ENCODE measurements at regions not wholly inside any gene's neighbourhood (a gene's known extent, or its start where the extent isn't known, plus 50 kb on each side); places are given as distances from the start of the nearest gene placed in this dataset.

GRCh38 chr2:172342078-172342477 lies 85.3 kb upstream of the ITGA6 start:
- Histone ChIP-seq H3K36me3 (ENCODE audit: insufficient read depth, low read length) (no peaks in the 10 kb centered on the region), H3F3A (ENCODE audit: insufficient read depth, low read length) (no peaks in the 10 kb centered on the region), H3K9me2 (ENCODE audit: low read depth, low read length) (no peaks in the 10 kb centered on the region), H3K79me2 (ENCODE audit: insufficient read depth, low read length) (no peaks in the 10 kb centered on the region), H3K4me1 (ENCODE audit: insufficient read depth, low read length, severe bottlenecking) (no peaks in the 10 kb centered on the region), H3K27ac (ENCODE audit: low read depth, low read length, poor library complexity, severe bottlenecking) (no peak overlapping the region), H3K9ac (ENCODE audit: low read length) (no peak overlapping the region), H3K27me3 (ENCODE audit: insufficient read depth, low read length) (peaks cover 3% of the 10 kb centered on the region; the same call in 1 of the 2 replicates), H3K4me2 (ENCODE audit: low read length) (no peak overlapping the region), H2AFZ (ENCODE audit: low read length) (no peak overlapping the region), H4K20me1 (ENCODE audit: insufficient read depth, low read length) (no peaks in the 10 kb centered on the region), H3K9me3 (ENCODE audit: low read length) (no peaks in the 10 kb centered on the region), H3K4me3 (ENCODE audit: low read depth, low read length, poor library complexity, severe bottlenecking) (no peak overlapping the region)
- no peak for TF ChIP-seq EZH2 (IDR thresholded peaks at IDR 0.05; ENCODE audit: borderline replicate concordance, low read length)
- no peak for TF ChIP-seq CTCF (IDR thresholded peaks at IDR 0.05; ENCODE audit: low read length)

GRCh38 chr2:172342611-172343010 lies 84.8 kb upstream of the ITGA6 start:
- Histone ChIP-seq H3K36me3 (ENCODE audit: insufficient read depth, low read length) (no peaks in the 10 kb centered on the region), H4K20me1 (ENCODE audit: insufficient read depth, low read length) (no peaks in the 10 kb centered on the region), H3K4me2 (ENCODE audit: low read length) (no peak overlapping the region), H3F3A (ENCODE audit: insufficient read depth, low read length) (no peaks in the 10 kb centered on the region), H3K27ac (ENCODE audit: low read depth, low read length, poor library complexity, severe bottlenecking) (no peak overlapping the region), H3K9me3 (ENCODE audit: low read length) (no peaks in the 10 kb centered on the region), H3K27me3 (ENCODE audit: insufficient read depth, low read length) (peaks cover 3% of the 10 kb centered on the region; the same call in 1 of the 2 replicates), H2AFZ (ENCODE audit: low read length) (no peak overlapping the region), H3K4me3 (ENCODE audit: low read depth, low read length, poor library complexity, severe bottlenecking) (no peak overlapping the region), H3K79me2 (ENCODE audit: insufficient read depth, low read length) (no peaks in the 10 kb centered on the region), H3K9me2 (ENCODE audit: low read depth, low read length) (no peaks in the 10 kb centered on the region), H3K9ac (ENCODE audit: low read length) (no peak overlapping the region), H3K4me1 (ENCODE audit: insufficient read depth, low read length, severe bottlenecking) (no peaks in the 10 kb centered on the region)
- no peak for TF ChIP-seq CTCF (IDR thresholded peaks at IDR 0.05; ENCODE audit: low read length)

- Histone ChIP-seq H3K27ac (ENCODE audit: low read depth, low read length, poor library complexity, severe bottlenecking) (no peak overlapping the region), H3K9me3 (ENCODE audit: low read length) (no peaks in the 10 kb centered on the region), H3K9ac (ENCODE audit: low read length) (no peak overlapping the region), H3F3A (ENCODE audit: insufficient read depth, low read length) (no peaks in the 10 kb centered on the region), H3K79me2 (ENCODE audit: insufficient read depth, low read length) (no peaks in the 10 kb centered on the region), H3K4me2 (ENCODE audit: low read length) (no peak overlapping the region), H4K20me1 (ENCODE audit: insufficient read depth, low read length) (no peaks in the 10 kb centered on the region), H3K36me3 (ENCODE audit: insufficient read depth, low read length) (no peaks in the 10 kb centered on the region), H3K4me1 (ENCODE audit: insufficient read depth, low read length, severe bottlenecking) (no peaks in the 10 kb centered on the region), H3K27me3 (ENCODE audit: insufficient read depth, low read length) (peaks cover 3% of the 10 kb centered on the region; the same call in 1 of the 2 replicates), H3K9me2 (ENCODE audit: low read depth, low read length) (no peaks in the 10 kb centered on the region), H3K4me3 (ENCODE audit: low read depth, low read length, poor library complexity, severe bottlenecking) (no peak overlapping the region), H2AFZ (ENCODE audit: low read length) (no peak overlapping the region)
- no peak for TF ChIP-seq CTCF (IDR thresholded peaks at IDR 0.05; ENCODE audit: low read length)
- TF ChIP-seq EZH2 (IDR thresholded peaks at IDR 0.05; ENCODE audit: borderline replicate concordance, low read length), result no peak
These were observed 83.2 kb upstream of the ITGA6 start for GRCh38 chr2:172344159-172344558.

Data from OCI-LY1 (cell line).